ENCODE measurements at regions not wholly inside any gene's neighbourhood (a gene's known extent, or its start where the extent isn't known, plus 50 kb on each side); places are given as distances from the start of the nearest gene placed in this dataset.

DNA sequence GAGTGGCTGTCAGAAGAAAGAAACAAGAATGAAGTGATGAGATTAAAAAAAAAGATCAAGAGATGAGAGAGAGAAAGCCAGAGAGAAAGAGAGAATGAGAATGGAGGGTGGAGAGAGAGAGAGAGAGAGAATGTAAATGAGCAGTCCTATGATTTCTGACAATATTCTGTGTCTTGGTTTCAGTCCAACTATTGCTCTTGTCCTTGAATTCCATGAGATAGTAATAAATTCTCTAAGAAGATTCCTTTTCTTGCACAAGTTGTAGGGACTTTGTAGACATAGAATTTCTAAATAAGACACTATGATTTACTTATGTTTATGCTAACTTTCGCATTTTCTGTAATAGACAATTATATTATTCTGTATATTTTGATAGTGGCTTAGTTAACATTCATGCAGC lies 149.6 kb upstream of the CTSO start:
- TF ChIP-seq POLR2AphosphoS5 (IDR thresholded peaks at IDR 0.05; ENCODE audit: low read depth, low read length) = no peak
- no peak for TF ChIP-seq TAF1 (IDR thresholded peaks at IDR 0.05; ENCODE audit: borderline replicate concordance, low read depth, low read length)
